ENCODE measurements at regions not wholly inside any gene's neighbourhood (a gene's known extent, or its start where the extent isn't known, plus 50 kb on each side); places are given as distances from the start of the nearest gene placed in this dataset.
A peak's percentile ranks its signal among the peaks of the same experiment; 100 is the strongest.

- H3K27ac Mint-ChIP-seq (ENCODE audit: unreplicated experiment) = no peak overlapping the region
- DNase-seq = no peak
These were observed 99.5 kb upstream of the FTMT start for GRCh38 chr5:121752149-121752548.

GRCh38 chr5:121755266-121755665 lies 96.4 kb upstream of the FTMT start:
- Mint-ChIP-seq H3K4me3 (ENCODE audit: unreplicated experiment) (no peak overlapping the region), H3K9me3 (ENCODE audit: unreplicated experiment) (peaks cover 2% of the 10 kb centered on the region), H3K27ac (ENCODE audit: unreplicated experiment) (no peak overlapping the region), H3K27me3 (ENCODE audit: unreplicated experiment) (peaks cover 4% of the 10 kb centered on the region), H3K4me1 (ENCODE audit: low read depth, unreplicated experiment) (peaks cover 27% of the 10 kb centered on the region), H3K36me3 (ENCODE audit: unreplicated experiment) (no peaks in the 10 kb centered on the region)
- DNase-seq = no peak
- TF ChIP-seq CTCF (IDR thresholded peaks at IDR 0.05; ENCODE audit: partially characterized antibody, unreplicated experiment) = no peak

More at GRCh38 chr5:121752149-121752548, 99.5 kb upstream of the FTMT start:
- Mint-ChIP-seq H3K36me3 (ENCODE audit: unreplicated experiment) (no peaks in the 10 kb centered on the region), H3K27me3 (ENCODE audit: unreplicated experiment) (no peaks in the 10 kb centered on the region), H3K9me3 (ENCODE audit: unreplicated experiment) (no peaks in the 10 kb centered on the region), H3K4me3 (ENCODE audit: unreplicated experiment) (no peak overlapping the region), H3K4me1 (ENCODE audit: low read depth, unreplicated experiment) (peaks cover 20% of the 10 kb centered on the region)
- no peak for TF ChIP-seq CTCF (IDR thresholded peaks at IDR 0.05; ENCODE audit: partially characterized antibody, unreplicated experiment)

- H3K9me3 Mint-ChIP-seq (ENCODE audit: unreplicated experiment) = peaks cover 2% of the 10 kb centered on the region
- peaks cover 23% of the 10 kb centered on the region for H3K4me1 Mint-ChIP-seq (ENCODE audit: low read depth, unreplicated experiment)
- DNase-seq = no peak
- no peak for TF ChIP-seq CTCF (IDR thresholded peaks at IDR 0.05; ENCODE audit: partially characterized antibody, unreplicated experiment)
- peak overlapping the region; percentile 72 for H3K27ac Mint-ChIP-seq (ENCODE audit: unreplicated experiment)
- no peak overlapping the region for H3K4me3 Mint-ChIP-seq (ENCODE audit: unreplicated experiment)
- peaks cover 4% of the 10 kb centered on the region for H3K27me3 Mint-ChIP-seq (ENCODE audit: unreplicated experiment)
- H3K36me3 Mint-ChIP-seq (ENCODE audit: unreplicated experiment) = no peaks in the 10 kb centered on the region
These were observed 93.9 kb upstream of the FTMT start for GRCh38 chr5:121757753-121758152.

GRCh38 chr5:121758615-121759014 lies 93.1 kb upstream of the FTMT start:
- Mint-ChIP-seq H3K4me3 (ENCODE audit: unreplicated experiment) (no peak overlapping the region), H3K27ac (ENCODE audit: unreplicated experiment) (peak overlapping the region; percentile 86), H3K27me3 (ENCODE audit: unreplicated experiment) (peaks cover 4% of the 10 kb centered on the region), H3K4me1 (ENCODE audit: low read depth, unreplicated experiment) (peaks cover 24% of the 10 kb centered on the region), H3K9me3 (ENCODE audit: unreplicated experiment) (peaks cover 2% of the 10 kb centered on the region), H3K36me3 (ENCODE audit: unreplicated experiment) (no peaks in the 10 kb centered on the region)
- TF ChIP-seq CTCF (IDR thresholded peaks at IDR 0.05; ENCODE audit: partially characterized antibody, unreplicated experiment) = no peak
- peak; percentile 29 for DNase-seq

DNA sequence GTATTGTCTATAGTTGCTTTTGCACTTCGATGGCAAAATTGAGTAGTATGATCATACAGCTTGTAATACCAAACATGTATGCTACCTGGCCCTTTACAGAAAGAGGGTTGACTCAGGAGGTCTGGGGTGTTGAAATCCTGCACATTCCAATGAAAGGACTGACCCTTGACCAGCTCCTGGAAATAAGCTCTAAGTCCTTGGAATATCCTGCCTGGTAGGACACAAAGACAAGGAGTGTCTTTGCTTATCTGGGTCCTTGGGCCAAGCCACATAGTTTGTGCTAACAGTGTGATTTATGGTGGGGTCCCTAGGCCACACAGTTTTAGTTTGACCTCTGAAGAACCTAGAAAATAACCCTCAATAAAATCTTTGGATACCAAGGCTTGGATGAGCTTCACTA lies 89.3 kb upstream of the FTMT start:
- H3K27ac Mint-ChIP-seq (ENCODE audit: unreplicated experiment) = no peak overlapping the region
- H3K36me3 Mint-ChIP-seq (ENCODE audit: unreplicated experiment) = no peaks in the 10 kb centered on the region
- no peak for TF ChIP-seq CTCF (IDR thresholded peaks at IDR 0.05; ENCODE audit: partially characterized antibody, unreplicated experiment)
- H3K9me3 Mint-ChIP-seq (ENCODE audit: unreplicated experiment) = peaks cover 2% of the 10 kb centered on the region
- no peak overlapping the region for H3K4me3 Mint-ChIP-seq (ENCODE audit: unreplicated experiment)
- H3K4me1 Mint-ChIP-seq (ENCODE audit: low read depth, unreplicated experiment) = peaks cover 19% of the 10 kb centered on the region
- H3K27me3 Mint-ChIP-seq (ENCODE audit: unreplicated experiment) = peaks cover 4% of the 10 kb centered on the region
- no peak for DNase-seq

Measured in glutamatergic neuron (in vitro differentiated cells).